ENCODE measurements at regions not wholly inside any gene's neighbourhood (a gene's known extent, or its start where the extent isn't known, plus 50 kb on each side); places are given as distances from the start of the nearest gene placed in this dataset.

- TF ChIP-seq CTCF (IDR thresholded peaks at IDR 0.05) (no peak), POLR2AphosphoS5 (IDR thresholded peaks at IDR 0.05) (no peak), POLR2A (IDR thresholded peaks at IDR 0.05; ENCODE audit: low read depth) (no peak)
These were observed 153.6 kb downstream of the MAGEB17 start for GRCh38 chrX:16320765-16321355.
